NCI-H524 treated with DMSO at 0.1 percent for 48 hours (cell line): ENCODE measurements at regions not wholly inside any gene's neighbourhood (a gene's known extent, or its start where the extent isn't known, plus 50 kb on each side); places are given as distances from the start of the nearest gene placed in this dataset.

Source experiments
- DNase-seq: peaks from one replicate; lab custom pipeline; 2025; lab: John Stamatoyannopoulos, UW

DNA sequence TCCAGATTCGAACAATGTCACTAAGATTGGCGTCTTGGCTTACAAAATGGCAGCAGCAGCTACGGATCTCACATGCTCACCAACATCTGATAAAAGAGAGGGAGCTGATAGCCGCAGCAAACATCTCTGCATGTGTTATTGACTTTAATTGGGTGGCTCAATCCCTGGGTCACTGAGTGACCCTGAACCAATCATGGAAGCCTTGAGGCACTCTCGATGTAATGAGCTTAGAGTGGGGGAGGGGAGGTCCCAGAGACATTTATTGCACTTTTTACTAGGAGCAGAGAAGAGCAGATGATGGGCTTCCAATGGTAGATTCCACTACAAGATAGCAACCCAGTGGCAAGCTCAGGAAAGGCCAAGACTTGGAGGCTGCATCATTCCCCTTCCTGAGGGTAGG lies 238.7 kb downstream of the BMP7 start:
- DNase-seq: no peak

DNA sequence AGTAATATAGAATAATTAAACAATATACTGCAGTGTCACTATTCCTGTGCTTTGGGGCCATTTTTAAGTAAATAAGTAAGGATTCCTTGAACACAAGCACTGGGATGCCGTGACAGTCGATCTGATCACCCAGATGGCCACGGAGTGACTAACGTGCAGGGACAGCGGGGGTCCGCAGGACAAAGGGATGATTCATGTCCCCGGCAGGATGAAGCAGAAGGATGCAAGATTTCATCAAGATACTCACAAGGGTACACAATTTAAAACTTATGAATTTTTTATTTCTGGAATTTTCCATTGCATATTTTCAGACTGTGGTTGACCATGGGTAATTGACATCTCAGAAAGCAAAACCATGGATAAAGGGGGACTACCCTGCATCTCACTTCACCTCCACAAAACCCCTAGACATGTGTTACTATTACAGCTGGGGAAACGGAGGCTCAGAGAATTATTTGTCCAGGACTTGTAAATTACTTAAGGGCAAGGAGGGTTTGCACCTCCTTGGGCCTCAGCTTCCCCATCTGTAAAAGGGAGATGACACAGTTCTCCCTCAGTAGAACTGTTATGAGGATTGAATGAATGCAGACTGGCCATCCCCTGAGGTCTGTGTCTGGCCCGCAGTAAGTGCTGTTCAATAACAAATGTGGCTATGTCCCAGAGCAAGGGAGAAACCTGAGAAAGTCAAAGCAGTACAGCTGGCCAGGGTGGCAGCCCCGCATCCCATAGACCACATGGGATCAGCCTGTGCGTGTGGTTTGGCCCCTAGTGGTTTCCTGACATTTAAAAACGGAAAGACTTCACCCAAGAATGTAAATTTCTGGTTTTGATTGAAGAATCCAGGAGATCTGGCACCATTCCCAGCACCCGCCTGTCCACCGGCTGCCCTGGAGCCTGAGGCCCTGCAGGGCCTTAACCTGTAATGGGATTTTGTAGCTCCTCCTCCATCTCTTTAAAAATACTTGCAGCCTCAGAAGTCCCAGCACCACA lies 235.5 kb downstream of the BMP7 start:
- DNase-seq: no peak

DNA sequence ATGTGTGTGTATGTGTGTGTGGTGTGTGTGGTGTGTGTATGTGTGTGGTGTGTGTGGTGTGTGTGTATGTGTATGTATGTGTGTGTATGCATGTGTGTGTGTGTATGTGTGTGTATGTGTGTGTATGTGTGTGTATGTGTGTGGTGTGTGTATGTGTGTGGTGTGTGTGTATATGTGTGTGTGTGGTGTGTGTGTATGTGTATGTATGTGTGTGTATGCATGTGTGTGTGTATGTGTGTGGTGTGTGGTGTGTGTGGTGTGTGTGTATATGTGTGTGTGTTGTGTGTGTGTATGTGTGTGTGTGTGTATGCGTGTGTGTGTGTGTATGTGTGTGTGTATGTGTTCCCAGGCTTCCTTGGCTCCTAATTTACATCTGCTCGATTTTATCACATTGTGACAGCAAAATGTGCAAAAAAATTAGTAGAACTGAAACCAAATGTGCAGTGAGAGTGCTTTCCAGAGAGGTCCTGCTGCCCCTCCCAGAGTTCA lies 234.5 kb downstream of the BMP7 start:
- DNase-seq: no peak

DNA sequence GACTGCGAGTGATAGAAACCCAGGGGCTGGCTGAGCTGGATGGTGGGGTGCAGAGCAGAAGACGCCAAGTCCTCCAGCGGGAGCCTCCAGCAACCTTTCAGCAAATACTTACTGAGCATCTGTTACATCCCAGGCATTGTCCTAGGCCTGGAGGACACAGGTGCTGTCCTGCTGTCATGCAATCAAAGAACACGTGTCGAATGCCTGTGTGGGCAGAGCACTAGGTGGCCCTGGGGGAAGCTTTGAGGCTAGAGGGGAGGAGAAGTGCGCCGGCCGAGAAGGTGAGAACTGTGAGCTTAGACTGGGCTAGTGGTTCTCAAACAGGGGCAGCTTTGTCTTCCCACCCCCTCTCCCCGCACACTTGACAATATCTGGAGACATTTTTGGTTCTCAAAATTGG lies 233.6 kb downstream of the BMP7 start:
- no peak for DNase-seq

DNA sequence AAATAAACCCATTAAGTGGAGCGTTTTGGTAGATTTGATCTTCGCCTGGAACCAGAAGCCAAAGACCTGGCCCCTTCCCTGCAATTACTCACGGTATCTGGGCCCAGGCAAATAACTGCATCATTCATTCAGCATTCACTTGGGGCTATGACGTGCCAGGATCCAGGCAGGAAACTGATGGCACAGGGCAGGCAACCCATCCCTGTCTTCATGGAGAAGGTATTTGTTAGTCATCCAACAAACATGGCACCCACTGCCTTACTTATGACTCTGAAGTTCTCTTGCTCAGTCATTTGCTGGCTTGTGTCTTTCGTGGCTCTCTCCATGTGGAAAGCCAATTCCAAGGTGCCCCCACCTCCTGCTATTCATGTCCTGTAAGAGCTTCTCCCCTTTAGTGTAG lies 232.4 kb downstream of the BMP7 start:
- no peak for DNase-seq

DNA sequence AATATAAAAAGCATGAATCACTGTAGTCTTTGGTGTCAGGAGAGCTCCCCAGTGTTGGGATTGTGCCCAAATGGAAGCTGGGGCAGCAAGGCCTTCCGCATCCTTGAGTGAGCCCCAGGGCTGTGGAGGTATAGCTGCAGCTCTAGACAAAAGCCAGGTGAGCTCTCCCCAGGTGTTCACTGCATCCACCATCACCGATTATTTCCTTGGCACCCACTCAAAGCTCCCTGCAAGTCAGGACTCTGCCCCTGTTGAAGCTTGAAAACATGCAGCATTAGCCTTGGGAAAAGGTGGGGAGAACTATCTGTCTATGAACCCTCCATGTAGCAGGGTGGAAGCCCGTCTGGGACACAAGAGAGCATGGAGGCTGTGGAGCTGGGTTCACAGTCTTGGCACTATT lies 228.8 kb downstream of the BMP7 start:
- DNase-seq: no peak

DNA sequence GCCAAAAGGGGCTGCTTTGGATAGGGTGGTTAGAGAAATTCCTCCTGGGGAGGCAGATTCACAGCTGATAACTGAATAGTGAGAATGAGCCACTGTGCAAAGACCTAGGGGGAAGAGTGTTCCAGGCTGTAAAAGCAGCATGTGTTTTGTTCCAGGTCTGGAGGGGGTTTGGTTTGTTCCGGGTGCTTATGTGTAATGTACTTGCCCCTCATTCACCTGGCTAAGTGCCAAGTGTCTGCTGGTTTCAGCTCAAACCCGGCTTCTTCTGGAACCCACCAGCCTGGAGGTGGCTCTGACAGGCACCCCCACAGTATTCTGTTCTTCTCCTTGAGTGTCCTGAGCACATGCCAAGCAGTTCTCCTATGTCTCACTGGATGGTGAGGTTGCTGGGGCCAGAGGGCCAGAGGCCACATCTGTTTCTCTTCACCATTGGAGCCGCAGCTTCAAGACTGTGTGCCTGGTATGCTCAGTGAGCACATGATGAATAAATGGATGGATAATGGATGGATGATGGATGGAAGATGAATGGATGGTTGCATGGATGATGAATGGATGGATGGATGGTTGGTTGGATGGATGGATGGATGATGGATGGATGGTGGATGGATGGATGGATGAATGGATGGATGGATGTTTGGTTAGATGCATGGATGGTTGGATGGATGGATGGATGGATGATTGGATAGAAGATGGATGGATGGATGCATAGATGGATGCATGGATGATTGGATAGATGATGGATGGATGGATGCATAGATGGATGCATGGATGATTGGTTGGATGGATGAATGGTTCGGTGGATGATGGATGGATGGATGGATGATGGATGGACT lies 227.6 kb downstream of the BMP7 start:
- no peak for DNase-seq

DNA sequence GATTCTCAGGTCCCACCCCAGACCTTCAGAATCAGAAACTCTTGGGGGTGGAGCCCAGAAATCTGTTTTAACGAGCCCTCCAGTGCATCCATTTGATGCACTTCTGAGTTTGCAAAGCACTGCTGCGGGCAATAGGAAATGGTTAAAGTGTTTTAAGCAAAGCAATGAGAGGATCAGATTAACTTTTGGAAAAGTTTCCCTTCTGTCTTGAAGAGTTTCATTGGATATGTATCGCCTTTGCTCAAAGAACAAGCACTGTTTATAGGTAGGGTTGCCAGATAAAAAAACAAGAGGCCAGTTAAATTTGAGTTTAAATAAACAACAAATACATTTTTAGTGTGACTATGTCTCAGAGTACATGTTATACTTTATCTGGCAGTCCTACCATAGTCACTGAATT lies 226.0 kb downstream of the BMP7 start:
- DNase-seq: no peak

DNA sequence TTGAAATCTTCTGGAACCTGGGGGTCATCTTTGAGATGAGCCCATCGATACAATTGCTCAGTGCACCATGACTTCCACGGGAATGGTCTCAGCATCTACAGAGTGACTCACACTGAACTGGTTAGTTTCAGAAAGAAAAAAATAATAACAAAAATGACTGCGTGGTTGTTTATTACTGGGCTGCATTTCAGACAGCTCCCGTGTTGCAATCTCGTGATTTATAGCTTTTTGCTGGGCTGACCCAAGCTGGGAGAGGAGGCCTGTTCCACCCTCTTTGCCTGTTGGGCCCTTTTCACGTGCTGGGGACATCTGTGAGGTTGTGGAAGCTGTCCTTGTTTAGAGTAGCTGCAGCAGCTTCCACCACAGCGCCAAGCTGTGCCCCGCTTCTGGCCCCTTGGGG lies 225.5 kb downstream of the BMP7 start:
- no peak for DNase-seq

DNA sequence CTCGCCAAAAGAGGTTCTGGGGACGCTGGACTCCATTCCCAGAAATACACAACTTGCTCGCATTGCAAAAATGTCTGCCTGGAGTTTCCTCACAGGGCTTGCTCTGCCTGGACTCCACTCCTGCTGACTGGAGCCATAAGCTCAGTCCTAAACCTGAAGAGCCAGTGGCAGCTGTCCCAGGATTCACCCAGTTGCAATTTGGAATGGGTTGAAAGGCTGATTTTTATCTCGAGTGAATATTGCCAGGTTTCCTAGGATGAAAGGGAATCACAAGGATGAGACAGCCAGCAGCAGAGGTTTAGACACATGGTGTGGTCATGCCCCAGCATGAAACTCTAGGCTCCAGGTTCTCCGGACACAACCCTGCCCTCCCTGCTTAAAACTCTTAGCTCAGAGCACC lies 223.3 kb downstream of the BMP7 start:
- DNase-seq: no peak

DNA sequence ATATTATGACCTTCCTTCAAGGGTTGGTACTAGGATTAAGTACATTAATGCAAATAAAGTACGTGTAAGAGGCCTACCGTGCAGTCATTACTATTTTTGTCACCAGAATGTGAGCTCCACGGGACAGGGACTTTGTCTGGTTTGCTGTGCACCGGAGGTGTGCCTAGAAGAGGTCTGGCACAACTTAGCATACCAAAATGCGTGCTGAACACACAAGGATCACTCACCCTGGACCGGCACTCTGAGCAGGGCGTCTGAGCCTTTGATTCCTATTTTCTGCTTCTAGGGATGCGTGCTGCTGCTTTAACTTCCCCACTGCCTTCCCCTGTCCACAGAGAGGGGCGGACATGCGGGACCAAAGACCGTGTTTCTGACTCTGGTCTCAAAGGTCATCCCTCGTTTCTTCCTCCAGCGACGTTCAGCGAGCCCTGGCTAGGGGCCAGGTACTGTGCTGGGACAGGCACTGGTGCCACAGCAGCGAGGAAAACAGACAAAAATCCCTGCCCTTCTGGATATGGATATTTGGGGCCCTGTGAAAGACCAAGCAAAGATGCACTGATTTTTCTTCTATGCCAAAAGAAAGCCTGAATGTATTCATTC lies 222.7 kb downstream of the BMP7 start:
- no peak for DNase-seq

DNA sequence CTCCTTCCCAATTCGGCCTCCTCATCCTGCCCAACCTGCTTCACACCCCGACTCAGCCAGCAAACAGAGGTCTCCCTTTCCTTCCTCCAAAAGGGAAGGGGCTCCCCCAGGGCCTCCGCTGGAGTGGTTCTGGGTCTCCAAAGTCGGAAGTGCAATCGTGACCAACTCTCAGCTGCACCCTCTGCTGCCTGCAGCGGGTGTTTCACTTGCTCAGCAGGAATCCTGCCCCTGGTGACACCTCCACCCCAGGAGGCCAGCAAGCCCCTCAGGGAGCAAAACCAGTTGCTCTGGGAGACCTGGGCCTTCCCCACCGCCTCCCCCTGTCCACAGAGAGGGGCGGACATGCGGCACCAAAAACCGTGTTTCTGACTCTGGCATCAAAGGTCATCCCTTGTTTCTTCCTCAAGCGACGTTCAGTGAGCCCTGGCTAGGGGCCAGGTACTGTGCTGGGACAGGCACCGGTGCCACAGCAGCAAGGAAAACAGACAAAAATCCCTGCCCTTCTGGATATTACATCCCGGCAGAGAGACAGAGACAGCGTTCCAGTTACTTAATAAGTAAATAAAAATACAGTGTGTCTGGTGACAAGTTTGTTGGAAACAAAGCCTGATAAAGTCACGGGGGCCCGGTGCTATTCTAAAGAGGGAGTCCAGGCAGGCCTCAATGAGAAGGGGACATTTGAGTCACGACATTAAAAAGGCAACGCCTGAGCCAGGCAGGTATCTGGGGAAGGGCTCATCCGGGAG lies 219.0 kb downstream of the BMP7 start:
- DNase-seq: no peak

DNA sequence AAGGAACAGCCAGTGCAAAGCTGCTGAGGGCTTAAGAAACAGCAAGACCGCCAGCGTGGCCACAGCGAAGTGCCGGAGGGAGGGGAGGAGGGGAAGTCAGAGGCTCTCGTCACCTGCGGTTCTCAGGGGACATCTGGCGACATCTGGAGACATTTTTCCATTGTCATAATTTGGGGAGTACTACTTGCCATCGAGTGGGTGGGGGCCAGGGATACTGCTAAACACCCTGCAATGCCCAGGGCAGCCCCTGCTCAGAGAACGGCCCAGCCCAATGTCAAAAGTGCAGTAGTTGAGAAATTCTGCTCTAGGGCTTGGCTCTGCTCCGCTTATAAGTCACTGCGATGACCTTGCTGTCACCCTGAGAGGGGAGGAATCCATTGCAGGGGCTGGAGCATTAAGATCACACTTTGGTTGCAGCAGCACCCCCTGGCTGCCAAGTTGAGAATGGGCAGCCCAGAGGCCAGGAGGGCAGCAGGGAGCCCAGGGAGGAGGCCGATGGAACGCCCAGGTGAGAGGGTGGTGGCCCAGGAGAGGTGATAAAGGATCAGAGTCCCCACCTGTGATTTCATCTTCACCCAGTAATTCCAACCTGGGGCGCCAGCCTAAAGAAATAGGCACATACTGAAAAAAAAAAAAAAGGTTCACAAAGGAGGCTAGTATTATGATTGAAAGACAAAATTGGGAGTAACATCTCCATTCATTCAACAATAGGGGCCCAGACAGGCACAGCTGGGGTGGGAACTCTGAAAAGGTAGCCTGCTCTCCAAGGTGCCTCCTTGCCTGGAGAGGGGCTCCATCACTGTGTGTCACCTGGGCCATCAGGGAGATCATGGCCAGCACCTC lies 218.2 kb downstream of the BMP7 start:
- DNase-seq: no peak

DNA sequence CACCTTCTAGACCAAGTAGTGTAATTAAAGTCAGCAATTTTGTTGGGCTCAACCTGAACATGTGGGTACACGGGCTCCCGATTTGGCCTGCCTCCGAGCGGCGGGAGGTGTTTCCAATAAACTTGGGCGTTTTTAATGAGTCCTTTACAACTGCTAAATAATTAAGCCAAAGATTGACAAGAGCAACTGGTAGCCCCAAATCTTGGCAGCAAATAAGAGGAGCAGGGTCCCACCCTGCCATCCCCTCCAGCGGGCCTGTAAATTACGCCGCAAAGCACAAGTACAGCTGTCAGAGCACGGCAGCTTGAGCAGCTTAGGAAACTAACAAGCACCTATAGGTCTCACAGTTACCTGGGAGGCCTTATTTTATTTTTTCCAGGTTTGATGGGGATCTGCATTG lies 217.1 kb downstream of the BMP7 start:
- no peak for DNase-seq

DNA sequence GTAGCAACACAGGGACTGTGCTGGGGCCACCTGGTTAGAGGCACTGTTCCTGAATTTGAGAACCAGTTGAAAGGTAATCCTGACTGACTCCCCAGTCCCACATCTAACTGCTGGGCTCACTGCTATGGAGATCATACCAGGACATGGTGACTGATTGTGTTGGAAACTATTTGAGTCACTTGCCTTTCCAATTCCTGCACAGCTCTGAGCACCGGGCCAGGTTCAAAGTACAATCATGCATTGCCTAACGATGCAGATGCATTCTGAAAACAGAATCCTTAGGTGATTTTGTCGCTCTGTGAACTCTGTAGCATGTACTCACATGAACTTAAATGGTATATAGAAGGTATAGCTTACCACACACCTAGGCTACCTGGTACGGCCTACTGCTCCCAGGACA lies 215.3 kb downstream of the BMP7 start:
- DNase-seq: no peak

DNA sequence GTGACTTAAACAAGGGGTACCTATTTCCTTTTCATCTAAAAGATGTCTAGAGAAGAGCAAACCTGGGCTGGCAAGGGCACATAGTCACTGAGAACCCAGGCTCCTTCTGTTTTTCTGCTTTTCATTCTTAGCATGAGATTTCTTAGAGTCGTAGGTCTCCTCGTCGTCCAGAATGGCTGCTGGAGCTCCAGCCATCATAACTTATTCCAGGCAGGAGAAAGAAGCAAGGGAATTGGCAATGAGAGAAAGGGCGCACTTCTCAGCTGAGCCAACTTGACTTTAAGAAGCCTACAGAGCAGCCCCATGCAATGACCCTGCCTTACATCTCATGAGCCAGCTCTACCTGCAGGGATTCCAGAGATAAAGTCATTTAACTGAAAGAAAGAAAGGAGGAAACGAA lies 213.4 kb downstream of the BMP7 start:
- DNase-seq: no peak

DNA sequence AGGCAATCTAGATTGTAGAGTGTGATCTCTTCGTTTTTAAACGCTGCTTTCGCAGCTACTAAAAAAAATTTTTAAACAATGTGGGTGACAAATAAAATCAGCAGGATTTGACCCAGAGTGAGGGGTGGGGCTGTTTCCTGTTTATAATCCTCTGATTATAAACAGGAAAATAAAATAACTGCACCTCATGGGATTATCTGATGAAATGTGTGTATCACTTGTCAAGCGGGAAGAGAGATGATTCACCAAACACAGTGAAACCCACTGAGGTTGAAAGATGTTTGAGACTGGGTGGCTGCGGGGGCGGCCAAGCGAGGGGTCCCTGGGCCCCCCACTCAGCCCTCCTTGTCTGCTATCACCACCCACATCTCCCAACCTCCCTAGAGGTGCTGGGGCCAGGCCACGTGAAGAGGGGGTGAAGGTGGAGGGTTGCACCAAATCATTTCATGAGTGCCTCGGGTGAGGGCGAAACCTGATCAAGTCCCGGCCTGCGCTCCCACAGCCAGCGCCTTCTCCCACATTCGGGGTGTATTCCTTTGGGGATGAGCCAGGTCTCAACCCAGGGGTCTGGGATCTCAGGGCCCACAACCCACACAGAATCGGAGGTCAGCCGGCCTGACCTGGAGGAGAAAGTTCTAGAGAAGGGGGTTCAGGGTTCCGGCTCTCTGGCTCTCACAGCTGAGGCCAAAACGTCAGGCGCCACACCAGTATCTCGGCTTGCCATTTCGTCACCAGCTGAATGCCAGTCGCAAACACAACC lies 212.5 kb downstream of the BMP7 start:
- DNase-seq: no peak

DNA sequence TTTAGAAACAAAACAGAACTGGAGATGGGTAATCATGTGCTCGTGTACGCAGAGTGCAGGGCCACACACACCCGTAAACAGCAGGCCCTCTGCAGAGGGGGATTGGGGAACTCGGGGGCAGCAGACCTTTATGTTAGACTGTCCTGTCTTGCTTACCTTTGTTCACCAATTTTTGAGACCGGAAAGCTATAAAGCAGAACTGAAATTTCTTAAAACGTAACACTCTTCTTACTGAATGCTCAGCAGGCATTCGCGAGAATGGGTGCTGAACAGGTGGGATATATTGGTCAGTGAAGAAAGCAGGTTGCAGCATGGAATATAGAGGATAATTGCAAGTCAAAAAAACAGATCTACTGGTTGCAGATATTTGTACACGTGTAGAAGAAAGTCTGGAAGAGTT lies 211.1 kb downstream of the BMP7 start:
- no peak for DNase-seq

DNA sequence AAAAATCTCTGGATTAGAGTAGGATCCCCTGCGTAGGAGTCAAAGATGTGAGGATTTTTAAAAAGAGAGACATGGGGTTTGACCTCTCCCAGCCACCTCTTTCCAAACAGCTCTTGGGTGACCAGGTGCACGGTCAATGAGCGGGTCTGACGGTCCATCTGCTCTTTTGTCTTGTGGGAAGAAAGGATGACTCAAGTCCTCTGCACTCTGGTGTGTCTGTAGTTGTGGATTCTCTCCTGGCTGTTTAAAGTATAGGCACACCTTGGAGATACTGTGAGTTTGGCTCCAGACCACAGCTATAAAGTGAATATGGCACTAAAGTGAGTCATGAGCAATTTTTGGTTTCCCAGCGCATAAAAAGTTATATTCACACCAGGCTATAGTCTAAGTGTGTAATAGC lies 209.8 kb downstream of the BMP7 start:
- DNase-seq: no peak

DNA sequence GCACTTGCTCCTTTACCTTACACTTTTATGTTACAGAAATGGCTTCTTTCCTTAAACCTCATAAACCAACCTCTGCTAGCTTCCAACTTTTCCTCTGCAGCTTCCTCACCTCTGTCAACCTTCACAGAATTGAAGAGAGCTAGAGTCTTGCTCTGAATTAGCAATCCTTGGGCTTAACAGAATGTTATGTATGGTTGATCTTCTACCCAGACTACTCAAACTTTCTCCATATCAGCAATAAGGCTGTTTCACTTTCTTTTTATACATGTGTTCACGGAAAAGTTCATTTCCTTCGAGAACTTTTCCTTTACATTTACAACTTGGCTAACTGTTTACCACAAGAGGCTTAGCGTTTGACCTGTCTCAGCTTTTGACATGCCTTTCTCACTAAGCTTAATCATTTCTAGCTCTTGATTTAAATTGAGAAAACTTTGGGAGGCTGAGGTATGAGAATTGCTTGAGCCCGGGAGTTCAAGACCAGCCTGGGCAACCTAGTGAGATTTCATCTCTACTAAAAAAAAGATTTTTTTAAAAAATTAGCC lies 207.3 kb downstream of the BMP7 start:
- no peak for DNase-seq
